22Rv1 (cell line): ENCODE measurements at regions not wholly inside any gene's neighbourhood (a gene's known extent, or its start where the extent isn't known, plus 50 kb on each side); places are given as distances from the start of the nearest gene placed in this dataset.

Experiments used
- ZFX ChIP-seq: fragments of 450-650 bp; IDR thresholded peaks from 2 replicates; pipeline ENCODE4 v1.6.1; 2017; ENCODE audit warnings: antibody characterized with exemption, borderline replicate concordance
- TF ChIP-seq, protein P1 (sequence below): fragments of 450-650 bp; IDR thresholded peaks from 2 replicates; pipeline ENCODE4 v1.5.1; 2017; ENCODE audit warnings: mild to moderate bottlenecking

DNA sequence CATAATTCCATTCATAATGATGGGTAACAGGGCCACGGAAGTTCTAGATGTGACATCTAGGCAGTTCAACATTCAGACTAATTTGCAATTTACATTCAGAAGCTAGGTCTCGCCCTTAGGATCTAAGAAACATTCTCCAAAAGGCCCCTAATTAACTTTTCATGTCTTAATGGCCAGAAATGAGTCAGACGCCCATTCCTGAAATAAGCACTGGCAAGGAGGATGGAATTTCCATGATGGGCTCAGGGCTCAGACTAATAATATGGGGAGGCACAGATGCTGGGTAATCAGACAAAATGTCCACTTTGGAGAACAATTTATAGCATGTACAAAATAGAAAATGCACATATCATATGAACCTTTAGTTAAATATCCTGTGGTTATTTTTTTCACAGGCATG lies 102.8 kb upstream of the RPS6KA3 start:
- TF ChIP-seq ZFX: no peak
- TF ChIP-seq, protein P1, sequence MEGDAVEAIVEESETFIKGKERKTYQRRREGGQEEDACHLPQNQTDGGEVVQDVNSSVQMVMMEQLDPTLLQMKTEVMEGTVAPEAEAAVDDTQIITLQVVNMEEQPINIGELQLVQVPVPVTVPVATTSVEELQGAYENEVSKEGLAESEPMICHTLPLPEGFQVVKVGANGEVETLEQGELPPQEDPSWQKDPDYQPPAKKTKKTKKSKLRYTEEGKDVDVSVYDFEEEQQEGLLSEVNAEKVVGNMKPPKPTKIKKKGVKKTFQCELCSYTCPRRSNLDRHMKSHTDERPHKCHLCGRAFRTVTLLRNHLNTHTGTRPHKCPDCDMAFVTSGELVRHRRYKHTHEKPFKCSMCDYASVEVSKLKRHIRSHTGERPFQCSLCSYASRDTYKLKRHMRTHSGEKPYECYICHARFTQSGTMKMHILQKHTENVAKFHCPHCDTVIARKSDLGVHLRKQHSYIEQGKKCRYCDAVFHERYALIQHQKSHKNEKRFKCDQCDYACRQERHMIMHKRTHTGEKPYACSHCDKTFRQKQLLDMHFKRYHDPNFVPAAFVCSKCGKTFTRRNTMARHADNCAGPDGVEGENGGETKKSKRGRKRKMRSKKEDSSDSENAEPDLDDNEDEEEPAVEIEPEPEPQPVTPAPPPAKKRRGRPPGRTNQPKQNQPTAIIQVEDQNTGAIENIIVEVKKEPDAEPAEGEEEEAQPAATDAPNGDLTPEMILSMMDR: no peak
